Uterus (tissue), 3 donors: ENCODE measurements at regions not wholly inside any gene's neighbourhood (a gene's known extent, or its start where the extent isn't known, plus 50 kb on each side); places are given as distances from the start of the nearest gene placed in this dataset.
"Not testable (repeated sequence)": the region's sequence is repeated elsewhere in the genome, so short reads cannot be mapped to it uniquely, and the experiment has no call there.

Source experiments
- DNase-seq, 2 donors: peaks; one replicate each; pipeline ENCODE4 v3.0.0-alpha.2; 2019 to 2020
- H3K27ac ChIP-seq, 2 donors: fragments of 200-600 bp; sonication (generic); 1 replicate in 1 of 2; 2 replicates in 1 of 2; pipeline ENCODE4 v1.5.1; 2016 to 2018
- H3K27me3 ChIP-seq, 2 donors: fragments of 200-600 bp; sonication (generic); one replicate each; pipeline ENCODE4 v1.5.1; 2018 to 2019; ENCODE audit warnings: control low read depth in 1 of 2
- H3K36me3 ChIP-seq, 2 donors: fragments of 200-600 bp; sonication (generic); one replicate each; pipeline ENCODE4 v1.5.1; 2019; ENCODE audit warnings: control low read depth in 1 of 2
- H3K4me1 ChIP-seq, 2 donors: fragments of 200-600 bp; sonication (generic); one replicate each; pipeline ENCODE4 v1.5.1; 2018 to 2019; ENCODE audit warnings: control low read depth in 1 of 2
- H3K4me3 ChIP-seq, 2 donors: fragments of 200-600 bp; sonication (generic); 1 replicate in 1 of 2; 2 replicates in 1 of 2; pipeline ENCODE4 v1.5.1; 2018 to 2019; ENCODE audit warnings: mild to moderate bottlenecking in 1 of 2
- H3K9me3 ChIP-seq, 2 donors: fragments of 200-600 bp; sonication (generic); one replicate each; pipeline ENCODE4 v1.5.1; 2019; ENCODE audit warnings: control low read depth in 1 of 2
- POLR2A ChIP-seq, 2 donors: fragments of 450-650 bp; IDR thresholded peaks; one replicate each; pipeline ENCODE4 v1.6.1; 2016; ENCODE audit warnings: antibody characterized with exemption in 2 of 2, mild to moderate bottlenecking in 1 of 2, moderate library complexity in 1 of 2
- intact Hi-C: fragments of 100-400 bp; cut with DNase I; formaldehyde crosslinking; loops from one replicate; pipeline ENCODE4 v1.15.1; 2023; ENCODE audit warnings: low total_unique reads
- TF ChIP-seq, protein P1 (sequence below), 4 experiments: fragments of 200-600 bp in 2 of 4; fragments of 450-650 bp in 2 of 4; sonication (generic) in 2 of 4; IDR thresholded peaks; one replicate each; pipeline ENCODE4 v1.5.1; 2016 to 2019; ENCODE audit warnings: antibody characterized with exemption in 4 of 4, mild to moderate bottlenecking in 2 of 4, moderate library complexity in 1 of 4
- donor health status: DM: yes; HTN: yes; CAD: no.

DNA sequence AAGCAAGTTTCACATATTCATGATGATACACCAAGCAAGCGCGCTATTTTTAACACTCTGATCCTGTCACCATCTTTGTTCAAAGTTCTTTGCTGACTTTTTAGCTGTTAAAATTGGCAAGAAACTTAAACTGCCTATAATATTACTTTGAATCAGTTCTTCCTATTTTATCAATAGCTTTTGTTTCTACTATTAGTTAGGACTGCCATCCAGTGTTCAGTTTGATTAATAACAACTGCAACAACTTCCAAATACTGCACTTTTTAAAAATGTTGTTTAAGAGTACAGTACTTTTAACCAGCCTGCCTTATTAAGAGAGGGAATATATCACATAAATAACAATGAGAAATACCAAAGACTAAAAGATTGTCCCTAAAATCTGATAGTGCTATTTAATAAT is 614.3 kb downstream of the FAM133A start:
- no peak for DNase-seq
- no peaks in the 10 kb centered on the region for H3K4me1 ChIP-seq
- TF ChIP-seq, protein P1, sequence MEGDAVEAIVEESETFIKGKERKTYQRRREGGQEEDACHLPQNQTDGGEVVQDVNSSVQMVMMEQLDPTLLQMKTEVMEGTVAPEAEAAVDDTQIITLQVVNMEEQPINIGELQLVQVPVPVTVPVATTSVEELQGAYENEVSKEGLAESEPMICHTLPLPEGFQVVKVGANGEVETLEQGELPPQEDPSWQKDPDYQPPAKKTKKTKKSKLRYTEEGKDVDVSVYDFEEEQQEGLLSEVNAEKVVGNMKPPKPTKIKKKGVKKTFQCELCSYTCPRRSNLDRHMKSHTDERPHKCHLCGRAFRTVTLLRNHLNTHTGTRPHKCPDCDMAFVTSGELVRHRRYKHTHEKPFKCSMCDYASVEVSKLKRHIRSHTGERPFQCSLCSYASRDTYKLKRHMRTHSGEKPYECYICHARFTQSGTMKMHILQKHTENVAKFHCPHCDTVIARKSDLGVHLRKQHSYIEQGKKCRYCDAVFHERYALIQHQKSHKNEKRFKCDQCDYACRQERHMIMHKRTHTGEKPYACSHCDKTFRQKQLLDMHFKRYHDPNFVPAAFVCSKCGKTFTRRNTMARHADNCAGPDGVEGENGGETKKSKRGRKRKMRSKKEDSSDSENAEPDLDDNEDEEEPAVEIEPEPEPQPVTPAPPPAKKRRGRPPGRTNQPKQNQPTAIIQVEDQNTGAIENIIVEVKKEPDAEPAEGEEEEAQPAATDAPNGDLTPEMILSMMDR (IDR thresholded peaks at IDR 0.05), result no peak
- TF ChIP-seq POLR2A (IDR thresholded peaks at IDR 0.05), result no peak
- H3K4me3 ChIP-seq, result no peak overlapping the region
- no peaks in the 10 kb centered on the region for H3K9me3 ChIP-seq
- H3K36me3 ChIP-seq, result no peaks in the 10 kb centered on the region
- no peak overlapping the region for H3K27ac ChIP-seq
- H3K27me3 ChIP-seq, result no peaks in the 10 kb centered on the region
- intact Hi-C loops, result no loop called here

DNA sequence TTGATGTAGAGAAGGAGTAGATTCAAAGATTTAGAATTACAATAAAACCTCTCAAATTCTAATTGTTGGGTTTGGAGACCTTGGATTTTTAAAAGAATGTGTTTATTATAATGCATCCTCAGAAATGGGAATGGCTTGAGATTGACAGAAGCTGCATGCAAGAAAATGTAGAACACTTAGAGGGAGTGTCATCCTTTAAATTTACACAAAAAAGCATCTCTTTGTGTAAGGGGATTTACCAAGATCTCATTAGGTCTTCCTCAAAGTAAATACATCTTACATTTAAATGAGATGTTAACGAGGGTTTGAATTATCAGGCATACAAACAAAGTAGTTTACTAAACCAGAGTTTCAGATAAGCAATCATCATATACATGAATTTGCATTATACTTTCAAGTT is 615.0 kb downstream of the FAM133A start:
- no peak overlapping the region for H3K4me3 ChIP-seq
- no peak for DNase-seq
- H3K4me1 ChIP-seq, result no peaks in the 10 kb centered on the region
- intact Hi-C loops, result no loop called here
- H3K27ac ChIP-seq, result no peak overlapping the region
- no peaks in the 10 kb centered on the region for H3K27me3 ChIP-seq
- TF ChIP-seq POLR2A (IDR thresholded peaks at IDR 0.05), result no peak
- TF ChIP-seq, protein P1 (IDR thresholded peaks at IDR 0.05), result no peak
- H3K9me3 ChIP-seq, result no peaks in the 10 kb centered on the region
- no peaks in the 10 kb centered on the region for H3K36me3 ChIP-seq

DNA sequence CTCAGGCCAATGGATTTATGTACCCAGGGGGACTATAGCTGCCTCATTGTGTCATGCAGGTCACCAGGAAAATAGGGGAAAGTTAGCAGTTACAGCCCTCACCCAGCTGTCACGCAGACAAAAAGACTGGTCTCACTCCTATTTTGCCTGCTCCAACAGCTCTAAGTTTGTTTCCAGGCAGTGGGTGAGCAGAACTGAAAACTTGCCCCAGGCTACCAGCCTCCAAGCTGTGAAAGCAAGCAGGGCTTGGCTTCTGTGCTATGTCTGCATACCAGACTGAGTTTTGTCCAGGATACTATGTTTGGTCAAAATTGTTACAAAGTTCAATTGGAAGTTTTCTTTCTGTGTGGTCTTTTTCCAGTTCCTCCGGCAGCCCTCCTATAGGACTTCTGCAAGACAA is 628.4 kb downstream of the FAM133A start:
- Histone ChIP-seq H3K9me3 (peaks cover 0 to 4% of the 10 kb centered on the region in 2 donors), H3K36me3 (no peaks in the 10 kb centered on the region), H3K4me3 (no peak overlapping the region), H3K27me3 (no peaks in the 10 kb centered on the region), H3K27ac (no peak overlapping the region), H3K4me1 (no peaks in the 10 kb centered on the region)
- intact Hi-C loops, result no loop called here
- no peak for DNase-seq
- no peak for TF ChIP-seq POLR2A (IDR thresholded peaks at IDR 0.05)
- TF ChIP-seq, protein P1 (IDR thresholded peaks at IDR 0.05), result no peak

DNA sequence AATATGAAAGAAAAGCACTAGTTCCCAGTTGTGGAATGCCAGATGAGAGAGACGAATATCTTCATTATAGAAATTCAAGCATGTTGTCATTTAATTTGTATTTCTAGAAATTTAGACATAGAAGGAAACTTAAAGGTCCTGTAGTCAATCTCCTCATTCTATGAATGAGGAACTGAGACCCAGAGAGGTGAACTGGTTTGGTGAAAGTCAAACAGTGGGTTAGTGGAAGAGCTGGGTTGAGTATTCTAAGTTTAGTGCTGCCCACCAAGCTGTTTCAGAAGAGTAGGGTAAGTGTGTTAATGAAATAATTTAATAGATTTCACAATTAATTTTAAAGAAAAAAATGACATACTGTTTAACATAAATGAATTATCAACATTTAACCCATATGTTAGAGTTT is 655.2 kb downstream of the FAM133A start:
- intact Hi-C loops, result no loop called here
- TF ChIP-seq POLR2A (IDR thresholded peaks at IDR 0.05), result no peak
- TF ChIP-seq, protein P1 (IDR thresholded peaks at IDR 0.05), result no peak
- no peak for DNase-seq
- H3K36me3 ChIP-seq, result no peaks in the 10 kb centered on the region
- no peaks in the 10 kb centered on the region for H3K4me1 ChIP-seq
- H3K4me3 ChIP-seq, result no peak overlapping the region
- H3K27ac ChIP-seq, result no peak overlapping the region
- no peaks in the 10 kb centered on the region for H3K9me3 ChIP-seq
- no peaks in the 10 kb centered on the region for H3K27me3 ChIP-seq

DNA sequence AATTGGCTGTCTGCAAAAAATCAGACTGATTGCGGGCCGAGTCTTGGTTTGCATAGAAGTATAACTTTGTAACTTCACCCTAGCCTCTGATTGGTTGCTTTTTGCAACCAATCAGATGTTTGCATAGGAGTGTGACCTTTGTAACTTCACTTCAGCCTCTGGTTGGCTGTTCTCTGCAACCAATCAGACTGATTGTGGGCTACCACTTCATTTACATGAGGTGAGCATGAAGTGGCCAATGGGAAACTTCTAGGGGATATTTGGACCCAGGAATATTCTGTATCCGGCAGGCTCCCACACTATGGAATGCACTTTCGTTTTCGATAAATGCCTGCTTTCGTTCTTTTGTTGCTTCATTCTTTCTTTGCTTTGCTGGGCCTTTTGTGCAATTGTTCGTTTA is 667.7 kb downstream of the FAM133A start:
- intact Hi-C loops, result not testable (repeated sequence)

DNA sequence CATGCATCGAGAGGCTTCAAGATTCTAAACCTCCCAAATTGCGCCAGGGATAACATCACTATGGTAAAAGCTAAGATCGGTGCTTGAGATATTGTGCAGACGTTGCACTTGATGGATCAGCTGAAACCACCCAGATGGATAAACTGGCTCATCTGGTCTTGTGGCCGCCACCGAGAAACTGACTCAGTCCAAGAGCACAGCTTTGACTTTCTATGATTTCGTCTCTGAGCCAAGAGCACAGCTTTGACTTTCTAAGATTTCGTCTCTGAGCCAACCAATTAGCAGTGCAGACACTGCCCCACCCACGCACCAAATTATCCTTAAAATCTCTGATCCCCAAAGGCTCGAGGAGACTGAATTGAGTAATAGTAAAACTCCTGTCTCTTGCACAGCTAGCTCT is 687.2 kb downstream of the FAM133A start:
- H3K27me3 ChIP-seq, result no peaks in the 10 kb centered on the region
- H3K4me1 ChIP-seq, result no peaks in the 10 kb centered on the region
- intact Hi-C loops, result no loop called here
- no peak for DNase-seq
- no peaks in the 10 kb centered on the region for H3K9me3 ChIP-seq
- no peak overlapping the region for H3K4me3 ChIP-seq
- H3K36me3 ChIP-seq, result no peaks in the 10 kb centered on the region
- H3K27ac ChIP-seq, result no peak overlapping the region
- TF ChIP-seq, protein P1 (IDR thresholded peaks at IDR 0.05), result no peak
- TF ChIP-seq POLR2A (IDR thresholded peaks at IDR 0.05), result no peak

More for the DNA sequence above, 667.7 kb downstream of the FAM133A start:
- not testable (repeated sequence) for H3K4me1 ChIP-seq, H3K4me3 ChIP-seq, H3K9me3 ChIP-seq, DNase-seq, H3K27me3 ChIP-seq, H3K36me3 ChIP-seq, H3K27ac ChIP-seq
